Ishikawa (cell line): ENCODE measurements at regions not wholly inside any gene's neighbourhood (a gene's known extent, or its start where the extent isn't known, plus 50 kb on each side); places are given as distances from the start of the nearest gene placed in this dataset.

ENCODE experiments used
- CEBPB ChIP-seq: IDR thresholded peaks from 2 replicates; pipeline ENCODE4 v1.6.1; 2012
- CREB1 ChIP-seq: IDR thresholded peaks from 2 replicates; pipeline ENCODE4 v1.6.1; 2012; ENCODE audit warnings: low read depth
- EGR1 ChIP-seq: IDR thresholded peaks from 2 replicates; pipeline ENCODE4 v1.6.1; 2012
- EP300 ChIP-seq: IDR thresholded peaks from 2 replicates; pipeline ENCODE4 v1.6.1; 2012; ENCODE audit warnings: borderline replicate concordance
- FOXM1 ChIP-seq: IDR thresholded peaks from 2 replicates; pipeline ENCODE4 v1.6.1; 2012; ENCODE audit warnings: low read depth, borderline replicate concordance
- NFIC ChIP-seq: IDR thresholded peaks from 2 replicates; pipeline ENCODE4 v1.6.1; 2012
- RAD21 ChIP-seq: IDR thresholded peaks from 2 replicates; pipeline ENCODE4 v1.6.1; 2012; ENCODE audit warnings: low read depth
- TAF1 ChIP-seq: IDR thresholded peaks from 2 replicates; pipeline ENCODE4 v1.6.1; 2012; ENCODE audit warnings: low read depth, mild to moderate bottlenecking
- TCF12 ChIP-seq: IDR thresholded peaks from 2 replicates; pipeline ENCODE4 v1.6.1; 2012; ENCODE audit warnings: low read depth
- TEAD4 ChIP-seq: IDR thresholded peaks from 2 replicates; pipeline ENCODE4 v1.6.1; 2012
- YY1 ChIP-seq: IDR thresholded peaks from 2 replicates; pipeline ENCODE4 v1.6.1; 2012; ENCODE audit warnings: low read depth
- ZBTB7A ChIP-seq: IDR thresholded peaks from 2 replicates; pipeline ENCODE4 v1.6.1; 2012; ENCODE audit warnings: low read depth
- TF ChIP-seq, protein P1 (sequence below): IDR thresholded peaks from 2 replicates; pipeline ENCODE4 v1.6.1; 2012
- TF ChIP-seq, protein P2 (sequence below): IDR thresholded peaks from 2 replicates; pipeline ENCODE4 v1.6.1; 2012
- TF ChIP-seq, protein P3 (sequence below): IDR thresholded peaks from 2 replicates; pipeline ENCODE4 v1.6.1; 2012; ENCODE audit warnings: low read depth, mild to moderate bottlenecking

DNA sequence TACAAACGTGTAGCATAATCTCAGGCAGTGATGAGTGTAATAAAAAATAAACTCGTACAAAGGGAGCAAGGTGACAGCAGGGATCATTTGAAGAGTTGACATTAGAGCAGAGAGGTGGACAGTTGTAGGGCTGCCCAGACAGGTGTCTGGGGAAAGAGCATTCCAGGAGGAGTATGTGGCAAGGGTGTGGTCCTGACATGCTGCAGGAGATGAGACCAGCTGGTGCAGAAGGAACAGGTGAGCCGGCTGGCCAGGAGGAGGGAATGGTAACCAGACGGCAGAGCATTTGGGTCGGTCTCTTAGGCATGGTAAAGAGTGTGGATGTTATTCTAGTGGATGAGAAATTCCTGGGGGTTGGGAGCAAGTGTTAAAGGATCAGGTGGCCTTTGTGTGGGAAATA, 306.3 kb downstream of the LMX1A start:
- TF ChIP-seq, protein P1, sequence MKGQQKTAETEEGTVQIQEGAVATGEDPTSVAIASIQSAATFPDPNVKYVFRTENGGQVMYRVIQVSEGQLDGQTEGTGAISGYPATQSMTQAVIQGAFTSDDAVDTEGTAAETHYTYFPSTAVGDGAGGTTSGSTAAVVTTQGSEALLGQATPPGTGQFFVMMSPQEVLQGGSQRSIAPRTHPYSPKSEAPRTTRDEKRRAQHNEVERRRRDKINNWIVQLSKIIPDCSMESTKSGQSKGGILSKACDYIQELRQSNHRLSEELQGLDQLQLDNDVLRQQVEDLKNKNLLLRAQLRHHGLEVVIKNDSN: no peak
- TF ChIP-seq CEBPB (no peak), CREB1 (no peak), EP300 (no peak), FOXM1 (no peak), YY1 (no peak), TEAD4 (no peak), TCF12 (no peak), TAF1 (no peak), EGR1 (no peak), NFIC (no peak), RAD21 (no peak), ZBTB7A (no peak)
- TF ChIP-seq, protein P2, sequence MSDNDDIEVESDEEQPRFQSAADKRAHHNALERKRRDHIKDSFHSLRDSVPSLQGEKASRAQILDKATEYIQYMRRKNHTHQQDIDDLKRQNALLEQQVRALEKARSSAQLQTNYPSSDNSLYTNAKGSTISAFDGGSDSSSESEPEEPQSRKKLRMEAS: no peak
- TF ChIP-seq, protein P3, sequence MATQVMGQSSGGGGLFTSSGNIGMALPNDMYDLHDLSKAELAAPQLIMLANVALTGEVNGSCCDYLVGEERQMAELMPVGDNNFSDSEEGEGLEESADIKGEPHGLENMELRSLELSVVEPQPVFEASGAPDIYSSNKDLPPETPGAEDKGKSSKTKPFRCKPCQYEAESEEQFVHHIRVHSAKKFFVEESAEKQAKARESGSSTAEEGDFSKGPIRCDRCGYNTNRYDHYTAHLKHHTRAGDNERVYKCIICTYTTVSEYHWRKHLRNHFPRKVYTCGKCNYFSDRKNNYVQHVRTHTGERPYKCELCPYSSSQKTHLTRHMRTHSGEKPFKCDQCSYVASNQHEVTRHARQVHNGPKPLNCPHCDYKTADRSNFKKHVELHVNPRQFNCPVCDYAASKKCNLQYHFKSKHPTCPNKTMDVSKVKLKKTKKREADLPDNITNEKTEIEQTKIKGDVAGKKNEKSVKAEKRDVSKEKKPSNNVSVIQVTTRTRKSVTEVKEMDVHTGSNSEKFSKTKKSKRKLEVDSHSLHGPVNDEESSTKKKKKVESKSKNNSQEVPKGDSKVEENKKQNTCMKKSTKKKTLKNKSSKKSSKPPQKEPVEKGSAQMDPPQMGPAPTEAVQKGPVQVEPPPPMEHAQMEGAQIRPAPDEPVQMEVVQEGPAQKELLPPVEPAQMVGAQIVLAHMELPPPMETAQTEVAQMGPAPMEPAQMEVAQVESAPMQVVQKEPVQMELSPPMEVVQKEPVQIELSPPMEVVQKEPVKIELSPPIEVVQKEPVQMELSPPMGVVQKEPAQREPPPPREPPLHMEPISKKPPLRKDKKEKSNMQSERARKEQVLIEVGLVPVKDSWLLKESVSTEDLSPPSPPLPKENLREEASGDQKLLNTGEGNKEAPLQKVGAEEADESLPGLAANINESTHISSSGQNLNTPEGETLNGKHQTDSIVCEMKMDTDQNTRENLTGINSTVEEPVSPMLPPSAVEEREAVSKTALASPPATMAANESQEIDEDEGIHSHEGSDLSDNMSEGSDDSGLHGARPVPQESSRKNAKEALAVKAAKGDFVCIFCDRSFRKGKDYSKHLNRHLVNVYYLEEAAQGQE: no peak

DNA sequence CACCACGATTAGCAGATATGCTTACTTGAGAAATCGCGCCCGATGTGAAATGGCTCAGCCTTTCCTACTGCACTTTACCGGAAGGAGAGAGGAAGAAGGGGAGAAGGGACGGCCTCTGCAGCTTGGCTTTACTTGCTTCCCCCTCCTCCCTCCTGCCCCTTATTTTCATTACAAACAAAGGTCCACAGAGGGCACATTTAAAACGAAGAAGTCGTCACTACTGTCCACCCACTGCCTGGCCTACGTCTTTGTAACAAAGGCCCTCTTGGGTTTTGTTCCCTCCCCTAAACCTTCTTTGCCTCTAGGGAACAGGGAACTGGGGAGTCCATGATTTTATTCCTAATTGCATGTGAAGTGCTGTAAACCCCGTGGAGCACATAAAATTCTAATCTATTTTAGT, 308.5 kb downstream of the LMX1A start:
- TF ChIP-seq EGR1: no peak
- no peak for TF ChIP-seq CEBPB
- TF ChIP-seq RAD21: no peak
- no peak for TF ChIP-seq TCF12
- TF ChIP-seq, protein P2: no peak
- TF ChIP-seq, protein P1: no peak
- no peak for TF ChIP-seq TAF1
- TF ChIP-seq YY1: no peak

DNA sequence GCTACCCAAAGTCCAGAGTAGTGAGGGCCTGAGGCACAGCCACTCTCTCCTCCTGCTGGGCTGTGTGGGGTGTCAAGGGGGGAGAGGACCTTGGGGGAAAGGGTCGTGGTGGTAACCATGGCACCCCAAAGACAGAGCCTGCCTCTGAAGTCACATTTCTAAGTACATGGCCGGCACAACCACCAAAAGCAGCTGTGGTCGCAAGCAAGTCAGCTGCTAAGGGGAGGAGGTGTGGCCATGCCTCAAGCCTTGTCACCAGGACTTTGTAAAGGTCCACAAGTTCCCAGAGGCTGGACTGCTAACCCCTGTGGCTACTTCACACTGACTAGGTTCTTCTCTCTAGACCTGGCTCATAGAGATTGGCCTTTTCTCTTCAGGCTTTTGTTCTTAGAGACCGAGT, 310.6 kb downstream of the LMX1A start:
- TF ChIP-seq EGR1 (no peak), ZBTB7A (no peak), TAF1 (no peak), CREB1 (no peak), RAD21 (no peak), TCF12 (no peak)
- TF ChIP-seq, protein P1: no peak

DNA sequence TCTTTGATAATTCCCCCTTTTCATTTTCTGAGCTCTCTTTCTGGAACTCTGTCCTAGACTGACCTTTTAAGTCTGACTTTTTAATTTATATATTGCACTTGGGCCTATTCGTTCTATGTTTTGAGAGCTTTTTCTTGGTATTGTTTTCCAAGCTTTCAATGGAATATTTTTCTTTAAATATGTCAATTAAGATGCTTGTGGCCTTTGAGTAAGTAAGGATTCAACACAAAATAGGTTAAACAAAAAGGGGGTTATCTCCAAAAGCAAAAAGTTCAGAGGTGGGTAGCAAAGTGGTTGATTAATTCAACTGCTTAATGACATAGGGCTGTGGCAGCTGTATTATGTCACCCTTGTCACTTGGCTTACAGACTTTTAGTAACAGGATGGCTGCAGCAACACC, 315.9 kb downstream of the LMX1A start:
- TF ChIP-seq, protein P3: no peak
- no peak for TF ChIP-seq ZBTB7A
- no peak for TF ChIP-seq TCF12
- no peak for TF ChIP-seq TEAD4
- no peak for TF ChIP-seq CREB1
- no peak for TF ChIP-seq YY1
- TF ChIP-seq FOXM1: no peak
- TF ChIP-seq, protein P2: no peak
- TF ChIP-seq CEBPB: no peak
- TF ChIP-seq, protein P1: no peak
- TF ChIP-seq RAD21: no peak
- TF ChIP-seq NFIC: no peak
- no peak for TF ChIP-seq EGR1
- TF ChIP-seq EP300: no peak
- no peak for TF ChIP-seq TAF1

DNA sequence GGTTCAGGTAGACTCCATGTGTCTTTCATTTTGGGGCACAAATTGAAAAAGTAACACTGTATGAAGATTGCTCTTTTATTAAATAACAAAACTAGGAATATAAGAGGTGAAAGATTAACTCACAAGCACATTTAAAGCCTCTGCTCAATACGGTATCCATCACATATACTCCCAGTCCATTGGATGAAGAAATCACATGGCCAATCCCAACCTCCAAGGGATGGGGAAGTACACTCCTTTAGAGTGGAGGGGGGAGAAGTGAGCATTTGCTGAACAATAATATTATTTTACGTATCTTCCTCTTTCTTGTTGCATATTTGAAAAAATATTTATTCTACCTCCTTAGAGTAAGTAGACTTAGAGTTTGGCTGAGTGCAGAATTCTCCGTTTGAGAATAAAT, 316.5 kb downstream of the LMX1A start:
- TF ChIP-seq EGR1 (no peak), CREB1 (no peak)
- TF ChIP-seq, protein P3: no peak
